ENCODE measurements at regions not wholly inside any gene's neighbourhood (a gene's known extent, or its start where the extent isn't known, plus 50 kb on each side); places are given as distances from the start of the nearest gene placed in this dataset.

DNA sequence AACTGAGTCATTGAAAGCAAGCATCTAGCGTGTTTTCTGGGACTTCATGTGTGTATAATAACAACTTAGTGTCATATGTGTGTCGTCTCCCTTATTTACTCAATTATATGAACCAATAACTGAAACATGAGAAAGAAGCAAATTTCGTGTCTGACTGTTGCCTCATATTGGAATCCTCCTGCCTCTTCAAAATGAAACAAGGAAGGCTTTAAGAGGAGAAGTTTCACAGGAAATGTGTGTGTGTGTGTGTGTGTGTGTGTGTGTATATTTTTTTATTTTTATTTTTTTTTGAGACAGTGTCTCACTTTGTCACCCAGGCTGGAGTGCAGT, 145.8 kb upstream of the SFRP2 start:
- Histone ChIP-seq H2BK5ac (ENCODE audit: insufficient read length, low read length) (no peak overlapping the region), H4K20me1 (ENCODE audit: control insufficient read depth, insufficient read depth, insufficient read length) (no peaks in the 10 kb centered on the region), H3K27me3 (ENCODE audit: insufficient read depth, low read length) (no peaks in the 10 kb centered on the region), H3K79me2 (ENCODE audit: insufficient read depth, low read length) (no peaks in the 10 kb centered on the region), H2BK12ac (ENCODE audit: insufficient read length, low read depth, low read length) (no peak overlapping the region), H3K14ac (ENCODE audit: insufficient read depth, low read length) (no peak overlapping the region), H2AFZ (ENCODE audit: low read length) (no peak overlapping the region), H2BK20ac (ENCODE audit: low read depth, low read length, poor library complexity, severe bottlenecking) (no peak overlapping the region), H2BK120ac (ENCODE audit: low read depth, low read length, poor library complexity, severe bottlenecking) (no peak overlapping the region), H3K9ac (ENCODE audit: extremely low read depth, insufficient read length, low read length) (no peak overlapping the region), H3K27ac (ENCODE audit: insufficient read length, low read depth, low read length) (no peak overlapping the region), H4K5ac (ENCODE audit: insufficient read length, low read depth, low read length) (no peak overlapping the region), H3K4me2 (ENCODE audit: insufficient read depth, insufficient read length, low read length) (no peak overlapping the region), H3K9me3 (ENCODE audit: control insufficient read depth, low read depth, low read length) (no peaks in the 10 kb centered on the region), H3K79me1 (ENCODE audit: insufficient read depth, low read depth, low read length, poor library complexity, severe bottlenecking) (no peaks in the 10 kb centered on the region), H3T11ph (ENCODE audit: low read length) (no peak overlapping the region), H2BK15ac (ENCODE audit: low read depth, low read length) (no peak overlapping the region), H3K23ac (ENCODE audit: insufficient read length, low read depth, low read length) (no peak overlapping the region), H3K4ac (ENCODE audit: low read depth, low read length) (no peak overlapping the region), H4K91ac (ENCODE audit: insufficient read length, low read depth, low read length) (no peak overlapping the region), H2AK5ac (ENCODE audit: insufficient read length, low read length) (no peak overlapping the region), H3K56ac (ENCODE audit: insufficient read length, low read depth, low read length) (no peak overlapping the region), H4K8ac (replicated peaks; ENCODE audit: insufficient read length, low read depth, low read length) (no peak overlapping the region), H3K4me1 (ENCODE audit: insufficient read depth, low read length) (no peaks in the 10 kb centered on the region), H3K23me2 (ENCODE audit: insufficient read length, low read depth, low read length, poor library complexity, severe bottlenecking) (no peaks in the 10 kb centered on the region), H3K18ac (ENCODE audit: insufficient read length, low read depth, low read length) (no peak overlapping the region)
- no peak for DNase-seq
- TF ChIP-seq, protein P1, sequence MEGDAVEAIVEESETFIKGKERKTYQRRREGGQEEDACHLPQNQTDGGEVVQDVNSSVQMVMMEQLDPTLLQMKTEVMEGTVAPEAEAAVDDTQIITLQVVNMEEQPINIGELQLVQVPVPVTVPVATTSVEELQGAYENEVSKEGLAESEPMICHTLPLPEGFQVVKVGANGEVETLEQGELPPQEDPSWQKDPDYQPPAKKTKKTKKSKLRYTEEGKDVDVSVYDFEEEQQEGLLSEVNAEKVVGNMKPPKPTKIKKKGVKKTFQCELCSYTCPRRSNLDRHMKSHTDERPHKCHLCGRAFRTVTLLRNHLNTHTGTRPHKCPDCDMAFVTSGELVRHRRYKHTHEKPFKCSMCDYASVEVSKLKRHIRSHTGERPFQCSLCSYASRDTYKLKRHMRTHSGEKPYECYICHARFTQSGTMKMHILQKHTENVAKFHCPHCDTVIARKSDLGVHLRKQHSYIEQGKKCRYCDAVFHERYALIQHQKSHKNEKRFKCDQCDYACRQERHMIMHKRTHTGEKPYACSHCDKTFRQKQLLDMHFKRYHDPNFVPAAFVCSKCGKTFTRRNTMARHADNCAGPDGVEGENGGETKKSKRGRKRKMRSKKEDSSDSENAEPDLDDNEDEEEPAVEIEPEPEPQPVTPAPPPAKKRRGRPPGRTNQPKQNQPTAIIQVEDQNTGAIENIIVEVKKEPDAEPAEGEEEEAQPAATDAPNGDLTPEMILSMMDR (conservative IDR thresholded peaks at IDR 0.05) = no peak
- Mint-ChIP-seq H3K4me1 (peaks cover 6% of the 10 kb centered on the region in 2 experiments), H3K4me3 (no peak overlapping the region), H3K27me3 (ENCODE audit: low read depth) (no peaks in the 10 kb centered on the region), H3K36me3 (ENCODE audit: insufficient read depth in 1 of 3, low read depth in 3 of 3) (no peaks in the 10 kb centered on the region), H3K27ac (no peak overlapping the region), H3K9me3 (no peaks in the 10 kb centered on the region)
- WGBS (ENCODE audit: extremely low coverage, insufficient read length, low lambda C conversion rate) = no CpG with 5 or more reads among the region's 3 CpGs

All from H9 (cell line).